Effector memory CD8-positive, alpha-beta T cell (primary cell): ENCODE measurements at regions not wholly inside any gene's neighbourhood (a gene's known extent, or its start where the extent isn't known, plus 50 kb on each side); places are given as distances from the start of the nearest gene placed in this dataset.
"Not testable (repeated sequence)": the region's sequence is repeated elsewhere in the genome, so short reads cannot be mapped to it uniquely, and the experiment has no call there.

Experiments
- ATAC-seq: fragments of 150-1000 bp; cut with Tn5 transposase; replicated peaks from 2 replicates; pipeline ENCODE4 v1.10.0; 2021; ENCODE audit warnings: mild to moderate bottlenecking, moderate library complexity
- DNase-seq, 3 experiments: peaks; one replicate each; pipeline ENCODE4 v3.0.0; 2021
- H3K27ac Mint-ChIP-seq, 2 donors: one replicate each; pipeline ENCODE4 v1.8.0; 2022; ENCODE audit warnings: mild to moderate bottlenecking in 2 of 2, mixed read lengths in 2 of 2, moderate library complexity in 2 of 2
- H3K27me3 Mint-ChIP-seq, 2 donors: one replicate each; pipeline ENCODE4 v1.8.0; 2022; ENCODE audit warnings: mixed read lengths in 2 of 2
- H3K36me3 Mint-ChIP-seq: one replicate; pipeline ENCODE4 v1.8.0; 2022; ENCODE audit warnings: mild to moderate bottlenecking, moderate library complexity, mixed read lengths; ENCODE audit not compliant: insufficient read depth
- H3K4me1 Mint-ChIP-seq, 2 donors: one replicate each; pipeline ENCODE4 v1.8.0; 2022; ENCODE audit warnings: low read depth in 2 of 2, mixed read lengths in 2 of 2
- H3K4me3 Mint-ChIP-seq, 2 donors: one replicate each; pipeline ENCODE4 v1.8.0; 2022; ENCODE audit warnings: mild to moderate bottlenecking in 2 of 2, mixed read lengths in 2 of 2, moderate library complexity in 2 of 2
- H3K9me3 Mint-ChIP-seq, 2 donors: one replicate each; pipeline ENCODE4 v1.8.0; 2022; ENCODE audit warnings: mixed read lengths in 2 of 2

- H3K36me3 Mint-ChIP-seq: peaks cover 3% of the 10 kb centered on the region
- no peaks in the 10 kb centered on the region for H3K27me3 Mint-ChIP-seq
- no peak for DNase-seq
- no peaks in the 10 kb centered on the region for H3K4me1 Mint-ChIP-seq
- ATAC-seq: no peak
- H3K27ac Mint-ChIP-seq: no peak overlapping the region
- no peak overlapping the region for H3K4me3 Mint-ChIP-seq
- H3K9me3 Mint-ChIP-seq: peaks cover 15 to 28% of the 10 kb centered on the region in 2 donors
Measured at GRCh38 chr9:108271646-108272348, 584.0 kb downstream of the ACTL7B start.

GRCh38 chr9:108271236-108271635, 584.5 kb downstream of the ACTL7B start:
- no peak for ATAC-seq
- Mint-ChIP-seq H3K4me3 (no peak overlapping the region), H3K27me3 (no peaks in the 10 kb centered on the region), H3K27ac (no peak overlapping the region), H3K9me3 (peaks cover 15 to 34% of the 10 kb centered on the region in 2 donors), H3K36me3 (peaks cover 3% of the 10 kb centered on the region), H3K4me1 (no peaks in the 10 kb centered on the region)
- no peak for DNase-seq

- DNase-seq (no peak), ATAC-seq (no peak)
- Mint-ChIP-seq H3K27me3 (no peaks in the 10 kb centered on the region), H3K36me3 (peaks cover 3% of the 10 kb centered on the region), H3K27ac (no peak overlapping the region), H3K4me1 (no peaks in the 10 kb centered on the region), H3K4me3 (no peak overlapping the region), H3K9me3 (peaks cover 15 to 36% of the 10 kb centered on the region in 2 donors)
Measured at GRCh38 chr9:108270561-108270960, 585.2 kb downstream of the ACTL7B start.

GRCh38 chr9:108270051-108270450, 585.7 kb downstream of the ACTL7B start:
- Mint-ChIP-seq H3K4me3 (no peak overlapping the region), H3K4me1 (no peaks in the 10 kb centered on the region), H3K27ac (no peak overlapping the region), H3K36me3 (peaks cover 3% of the 10 kb centered on the region), H3K9me3 (peaks cover 15 to 36% of the 10 kb centered on the region in 2 donors), H3K27me3 (no peaks in the 10 kb centered on the region)
- DNase-seq (no peak), ATAC-seq (no peak)

GRCh38 chr9:108269371-108269770, 586.4 kb downstream of the ACTL7B start:
- Mint-ChIP-seq H3K4me1 (no peaks in the 10 kb centered on the region), H3K27ac (no peak overlapping the region), H3K4me3 (no peak overlapping the region), H3K27me3 (no peaks in the 10 kb centered on the region), H3K9me3 (peaks cover 12 to 32% of the 10 kb centered on the region in 2 donors), H3K36me3 (peaks cover 3% of the 10 kb centered on the region)
- ATAC-seq (no peak), DNase-seq (no peak)

GRCh38 chr9:108265065-108265464, 590.7 kb downstream of the ACTL7B start:
- DNase-seq (no peak), ATAC-seq (no peak)
- H3K36me3 Mint-ChIP-seq: peaks cover 3% of the 10 kb centered on the region
- no peaks in the 10 kb centered on the region for H3K4me1 Mint-ChIP-seq
- H3K9me3 Mint-ChIP-seq: peaks cover 9 to 28% of the 10 kb centered on the region in 2 donors
- H3K27me3 Mint-ChIP-seq: no peaks in the 10 kb centered on the region
- H3K4me3 Mint-ChIP-seq: no peak overlapping the region
- no peak overlapping the region for H3K27ac Mint-ChIP-seq

GRCh38 chr9:108264093-108264492, 591.7 kb downstream of the ACTL7B start:
- no peak overlapping the region for H3K4me3 Mint-ChIP-seq
- peaks cover 2% of the 10 kb centered on the region for H3K36me3 Mint-ChIP-seq
- no peaks in the 10 kb centered on the region for H3K4me1 Mint-ChIP-seq
- DNase-seq (no peak), ATAC-seq (no peak)
- H3K27ac Mint-ChIP-seq: no peak overlapping the region
- H3K27me3 Mint-ChIP-seq: no peaks in the 10 kb centered on the region
- peaks cover 11 to 36% of the 10 kb centered on the region in 2 donors for H3K9me3 Mint-ChIP-seq

GRCh38 chr9:108262836-108263235, 593.0 kb downstream of the ACTL7B start:
- DNase-seq: no peak
- Mint-ChIP-seq H3K4me1 (no peaks in the 10 kb centered on the region), H3K36me3 (no peaks in the 10 kb centered on the region), H3K27ac (no peak overlapping the region), H3K9me3 (peaks cover 4 to 27% of the 10 kb centered on the region in 2 donors), H3K27me3 (no peaks in the 10 kb centered on the region), H3K4me3 (no peak overlapping the region)
- ATAC-seq: no peak

GRCh38 chr9:108259917-108260675, 595.7 kb downstream of the ACTL7B start:
- ATAC-seq (no peak), DNase-seq (no peak)
- Mint-ChIP-seq H3K4me3 (no peak overlapping the region), H3K27ac (no peak overlapping the region), H3K27me3 (no peaks in the 10 kb centered on the region), H3K9me3 (peaks cover 7 to 17% of the 10 kb centered on the region in 2 donors), H3K36me3 (no peaks in the 10 kb centered on the region), H3K4me1 (no peaks in the 10 kb centered on the region)

- H3K4me1 Mint-ChIP-seq: no peaks in the 10 kb centered on the region
- DNase-seq: no peak
- H3K36me3 Mint-ChIP-seq: no peaks in the 10 kb centered on the region
- H3K27ac Mint-ChIP-seq: no peak overlapping the region
- no peaks in the 10 kb centered on the region for H3K27me3 Mint-ChIP-seq
- H3K4me3 Mint-ChIP-seq: no peak overlapping the region
- peaks cover 7 to 17% of the 10 kb centered on the region in 2 donors for H3K9me3 Mint-ChIP-seq
- no peak for ATAC-seq
Measured at GRCh38 chr9:108258640-108259039, 597.1 kb downstream of the ACTL7B start.

GRCh38 chr9:108257382-108257781, 598.4 kb downstream of the ACTL7B start:
- no peak for ATAC-seq
- no peak overlapping the region for H3K4me3 Mint-ChIP-seq
- H3K27me3 Mint-ChIP-seq: no peaks in the 10 kb centered on the region
- H3K9me3 Mint-ChIP-seq: peaks cover 5 to 17% of the 10 kb centered on the region in 2 donors
- no peaks in the 10 kb centered on the region for H3K4me1 Mint-ChIP-seq
- DNase-seq: no peak
- H3K36me3 Mint-ChIP-seq: no peaks in the 10 kb centered on the region
- H3K27ac Mint-ChIP-seq: no peak overlapping the region

- Mint-ChIP-seq H3K4me1 (no peaks in the 10 kb centered on the region), H3K27ac (no peak overlapping the region), H3K9me3 (peaks cover 3 to 10% of the 10 kb centered on the region in 2 donors), H3K27me3 (no peaks in the 10 kb centered on the region), H3K36me3 (no peaks in the 10 kb centered on the region), H3K4me3 (no peak overlapping the region)
- DNase-seq (no peak), ATAC-seq (no peak)
Measured at GRCh38 chr9:108254236-108254635, 601.5 kb downstream of the ACTL7B start.

- not testable (repeated sequence) for H3K9me3 Mint-ChIP-seq, H3K4me1 Mint-ChIP-seq, ATAC-seq, H3K36me3 Mint-ChIP-seq, H3K27ac Mint-ChIP-seq, H3K4me3 Mint-ChIP-seq, H3K27me3 Mint-ChIP-seq, DNase-seq
Measured at GRCh38 chr9:108247391-108247790, 608.4 kb downstream of the ACTL7B start.

- H3K36me3 Mint-ChIP-seq: no peaks in the 10 kb centered on the region
- DNase-seq (no peak), ATAC-seq (no peak)
- no peak overlapping the region for H3K4me3 Mint-ChIP-seq
- H3K9me3 Mint-ChIP-seq: peaks cover 1 to 6% of the 10 kb centered on the region in 2 donors
- no peak overlapping the region for H3K27ac Mint-ChIP-seq
- H3K4me1 Mint-ChIP-seq: no peaks in the 10 kb centered on the region
- no peaks in the 10 kb centered on the region for H3K27me3 Mint-ChIP-seq
Measured at GRCh38 chr9:108245901-108246300, 609.9 kb downstream of the ACTL7B start.
